Suprapubic skin (tissue), 3 donors: ENCODE measurements at regions not wholly inside any gene's neighbourhood (a gene's known extent, or its start where the extent isn't known, plus 50 kb on each side); places are given as distances from the start of the nearest gene placed in this dataset.

ENCODE experiments used
- CTCF ChIP-seq, 2 donors: fragments of 200-600 bp in 1 of 2; fragments of 450-650 bp in 1 of 2; sonication (generic) in 1 of 2; IDR thresholded peaks; one replicate each; pipeline ENCODE4 v1.5.1; 2016 to 2019; ENCODE audit warnings: antibody characterized with exemption in 2 of 2, mild to moderate bottlenecking in 1 of 2, moderate library complexity in 1 of 2
- POLR2AphosphoS5 ChIP-seq, 3 donors: sonication (generic); formaldehyde crosslinking; IDR thresholded peaks; one replicate each; pipeline ENCODE4 v1.6.1; 2017; ENCODE audit warnings: antibody characterized with exemption in 3 of 3

DNA sequence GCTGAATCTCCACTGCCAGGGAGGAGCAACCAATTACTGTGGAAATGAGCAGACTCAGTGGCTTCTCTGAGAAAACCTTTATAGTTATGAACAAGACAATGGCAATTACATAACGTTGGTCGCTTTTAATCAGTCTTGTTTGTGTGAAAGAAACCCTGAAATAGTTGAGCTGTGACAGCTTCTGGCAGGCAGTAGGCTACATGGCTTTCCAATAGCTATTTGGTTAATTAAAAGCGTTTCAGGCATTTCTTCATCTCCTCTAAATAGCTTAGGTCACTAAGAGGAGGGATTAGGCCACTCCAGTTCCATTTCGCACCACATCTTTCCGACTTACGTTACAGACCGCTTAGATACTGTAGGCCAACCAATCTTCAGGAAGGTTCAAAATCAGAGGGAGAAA, 794.4 kb upstream of the ID2 start:
- TF ChIP-seq CTCF (IDR thresholded peaks at IDR 0.05) (no peak), POLR2AphosphoS5 (IDR thresholded peaks at IDR 0.05) (no peak)
